SIG-M5 treated with dmso at 0.1 percent for 504 hours (cell line): ENCODE measurements at regions not wholly inside any gene's neighbourhood (a gene's known extent, or its start where the extent isn't known, plus 50 kb on each side); places are given as distances from the start of the nearest gene placed in this dataset.
"Not testable (repeated sequence)": the region's sequence is repeated elsewhere in the genome, so short reads cannot be mapped to it uniquely, and the experiment has no call there.

Experiments used
- DNase-seq: peaks from one replicate; lab custom pipeline; 2025; ENCODE audit not compliant: unreplicated experiment; lab: John Stamatoyannopoulos, UW

GRCh38 chr6:44001318-44002066 is 125.8 kb downstream of the MRPL14 start:
- no peak for DNase-seq

GRCh38 chr6:44000164-44000842 is 126.9 kb downstream of the MRPL14 start:
- peak; percentile 48 for DNase-seq

DNA sequence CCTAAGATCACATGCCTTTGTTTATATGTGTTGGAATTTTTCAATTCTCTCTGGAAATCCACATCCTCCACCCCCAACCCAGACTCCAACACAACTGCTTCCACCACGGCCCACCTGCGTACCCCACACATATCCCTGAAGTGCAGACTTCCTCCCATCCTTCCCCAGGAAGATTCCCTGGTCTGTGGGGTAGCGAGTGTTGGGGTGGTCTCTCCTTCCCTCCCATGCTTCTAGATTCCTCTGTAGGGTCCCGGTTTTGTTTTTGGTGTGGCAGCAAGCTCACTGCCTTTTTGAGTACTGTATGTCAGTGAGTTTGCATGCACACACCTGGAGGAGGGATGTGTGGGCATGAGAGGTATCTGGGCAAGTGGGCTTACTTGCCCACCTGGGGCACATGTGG is 127.6 kb downstream of the MRPL14 start:
- DNase-seq = no peak

DNA sequence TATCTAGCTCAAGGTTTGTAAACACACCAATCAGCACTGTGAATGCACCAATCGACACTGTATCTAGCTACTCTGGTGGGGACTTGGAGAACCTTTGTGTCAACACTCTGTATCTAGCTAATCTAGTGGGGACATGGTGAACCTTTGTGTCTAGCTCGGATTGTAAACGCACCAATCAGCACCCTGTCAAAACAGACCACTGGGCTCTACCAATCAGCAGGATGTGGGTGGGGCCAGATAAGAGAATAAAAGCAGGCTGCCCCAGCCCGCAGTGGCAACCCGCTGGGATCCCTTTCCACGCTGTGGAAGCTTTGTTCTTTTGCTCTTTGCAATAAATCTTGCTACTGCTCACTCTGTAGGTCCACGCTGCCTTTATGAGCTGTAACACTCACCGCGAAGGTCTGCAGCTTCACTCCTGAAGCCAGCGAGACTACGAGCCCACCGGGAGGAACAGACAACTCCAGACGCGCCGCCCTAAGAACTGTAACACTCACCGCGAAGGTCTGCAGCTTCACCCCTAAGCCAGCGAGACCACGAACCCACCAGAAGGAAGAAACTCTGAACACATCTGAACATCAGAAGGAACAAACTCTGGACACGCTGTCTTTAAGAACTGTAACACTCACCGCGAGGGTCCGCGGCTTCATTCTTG is 128.5 kb downstream of the MRPL14 start:
- DNase-seq = not testable (repeated sequence)

- not testable (repeated sequence) for DNase-seq
Observed at GRCh38 chr6:43997990-43998585, 129.2 kb downstream of the MRPL14 start.

DNA sequence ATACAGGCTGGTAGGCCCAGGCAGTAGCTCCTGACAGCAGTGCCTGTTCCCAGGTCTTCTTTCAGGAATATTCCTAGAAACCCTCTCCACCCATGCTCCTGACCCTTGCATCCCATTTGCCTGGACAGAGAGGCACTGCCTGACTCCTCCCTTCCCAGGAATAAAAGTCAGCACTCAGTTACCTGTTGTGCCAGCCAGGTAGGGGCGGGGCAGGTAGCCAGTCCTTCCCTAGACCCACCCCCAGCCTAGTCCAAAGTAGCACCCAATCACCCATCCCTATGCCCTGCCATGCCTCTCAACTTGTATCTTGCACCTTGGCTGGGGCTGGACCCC is 129.9 kb downstream of the MRPL14 start:
- no peak for DNase-seq

GRCh38 chr6:43996618-43997344 is 130.5 kb downstream of the MRPL14 start:
- DNase-seq = no peak

DNA sequence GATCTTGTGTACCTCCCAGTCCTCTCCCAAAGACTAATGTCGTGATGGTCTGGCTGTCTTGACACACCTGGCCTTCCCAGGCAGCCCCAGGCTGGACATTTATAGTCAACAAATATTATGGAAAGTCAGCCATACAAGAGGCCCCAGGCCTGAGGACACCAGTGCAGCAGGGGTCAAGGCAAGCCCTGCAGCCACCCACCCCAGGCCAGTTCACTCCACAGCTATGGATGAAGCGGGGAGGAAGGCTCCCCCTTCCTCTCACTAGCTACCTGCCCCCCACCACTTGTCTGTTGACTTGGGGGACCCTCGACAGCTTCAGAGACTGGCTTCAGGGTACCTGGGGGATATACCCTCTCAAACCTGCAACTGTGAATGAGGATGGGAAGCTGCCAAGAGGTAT is 132.1 kb downstream of the MRPL14 start:
- no peak for DNase-seq

DNA sequence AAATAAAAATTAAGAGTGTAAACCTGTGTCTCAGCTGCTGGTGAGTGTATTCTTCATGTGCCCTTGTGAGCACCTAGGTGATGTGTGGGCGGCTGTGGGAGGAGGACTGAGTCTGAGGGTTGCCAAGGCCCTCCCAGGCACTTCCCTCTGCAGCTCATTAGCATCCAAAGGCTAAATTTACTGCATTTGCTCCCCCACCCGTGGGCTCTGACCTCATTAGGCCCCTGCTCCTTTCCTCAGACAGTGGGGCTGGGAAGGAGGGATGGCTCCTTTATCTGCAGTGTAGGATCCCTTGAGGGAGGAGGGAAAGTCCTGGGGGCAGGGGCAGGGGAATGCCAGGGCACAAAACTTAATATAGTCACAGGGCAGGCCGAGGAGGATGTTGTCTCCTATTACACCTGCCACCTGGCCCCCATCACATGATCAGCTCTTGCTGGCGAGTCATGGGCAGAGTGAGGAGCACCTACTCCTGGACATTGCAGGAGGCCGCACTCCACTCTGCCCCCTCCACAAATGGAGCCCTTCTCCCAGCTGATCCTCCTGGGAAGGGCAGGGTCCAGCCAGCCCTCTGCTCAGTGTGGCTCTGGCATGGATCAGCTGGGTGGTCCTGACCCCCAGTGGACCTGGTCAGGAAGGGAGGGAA is 133.2 kb downstream of the MRPL14 start:
- no peak for DNase-seq

DNA sequence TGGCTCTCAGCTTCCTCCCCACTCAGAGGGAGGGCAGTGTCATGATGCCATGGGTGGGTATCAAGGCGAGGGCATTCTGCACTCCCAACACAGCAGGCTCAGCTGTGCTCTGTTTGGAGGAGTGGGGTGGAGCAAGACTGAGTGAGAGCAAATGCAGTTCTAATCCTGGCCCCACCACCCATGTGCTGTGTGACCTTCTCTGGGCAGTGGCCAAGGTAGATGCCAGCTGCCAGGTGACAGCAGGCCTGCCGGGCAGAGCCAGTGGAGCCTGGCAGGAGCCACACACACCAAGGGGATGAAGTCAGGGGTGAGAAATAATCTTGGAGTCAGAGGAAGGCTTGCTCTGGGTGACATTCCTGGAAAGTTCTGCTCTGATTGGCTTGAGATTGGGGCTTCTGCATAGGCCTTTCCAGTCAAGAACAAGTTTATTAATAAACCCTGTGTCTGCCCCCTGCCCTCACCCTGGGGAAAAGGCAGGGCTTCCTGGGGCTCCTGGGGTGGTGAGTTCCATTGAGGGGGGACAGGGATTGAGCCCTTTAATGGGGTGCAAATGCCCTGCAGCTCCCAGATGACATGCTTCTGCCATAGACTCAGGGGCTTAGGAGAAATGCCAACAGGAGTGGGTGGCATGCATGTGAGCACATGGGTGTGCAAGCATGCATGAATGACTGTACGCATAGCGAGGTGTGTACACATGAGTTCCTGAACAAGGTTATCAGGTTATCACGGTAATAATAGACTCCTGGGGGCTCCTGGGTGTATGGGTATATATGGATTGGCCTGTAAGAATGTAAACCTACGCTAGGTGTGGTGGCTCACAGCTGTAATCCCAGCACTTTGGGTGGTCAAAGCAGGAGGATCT is 134.2 kb downstream of the MRPL14 start:
- DNase-seq = no peak

DNA sequence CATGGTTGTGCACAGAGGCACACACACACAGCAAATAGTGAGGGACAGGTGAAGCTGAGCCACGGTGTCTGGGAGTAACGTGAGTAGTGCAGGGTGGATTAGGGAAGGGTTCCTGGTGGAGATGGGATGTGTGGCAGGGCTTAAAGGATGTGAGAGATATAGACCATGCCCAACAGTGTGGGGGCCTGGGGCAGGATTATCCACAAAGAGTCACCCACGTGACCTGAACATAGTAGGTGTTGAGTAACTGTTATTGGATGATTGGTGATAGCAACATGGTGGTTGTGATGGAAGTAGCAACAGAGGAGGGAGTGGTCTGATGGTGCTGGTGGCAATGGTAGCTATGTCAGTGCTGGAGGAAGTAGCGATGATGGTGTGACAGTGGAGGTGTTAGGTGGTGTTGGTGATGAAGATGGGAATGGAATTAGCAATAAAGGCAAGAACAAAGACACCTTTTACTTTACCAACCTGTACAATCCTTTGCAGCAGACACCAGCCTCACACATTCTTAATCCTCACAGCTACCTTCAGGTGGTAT is 135.1 kb downstream of the MRPL14 start:
- no peak for DNase-seq

- no peak for DNase-seq
Observed at GRCh38 chr6:43990627-43991619, 136.3 kb downstream of the MRPL14 start.

- DNase-seq = no peak
Observed at GRCh38 chr6:43990275-43990626, 137.0 kb downstream of the MRPL14 start.

DNA sequence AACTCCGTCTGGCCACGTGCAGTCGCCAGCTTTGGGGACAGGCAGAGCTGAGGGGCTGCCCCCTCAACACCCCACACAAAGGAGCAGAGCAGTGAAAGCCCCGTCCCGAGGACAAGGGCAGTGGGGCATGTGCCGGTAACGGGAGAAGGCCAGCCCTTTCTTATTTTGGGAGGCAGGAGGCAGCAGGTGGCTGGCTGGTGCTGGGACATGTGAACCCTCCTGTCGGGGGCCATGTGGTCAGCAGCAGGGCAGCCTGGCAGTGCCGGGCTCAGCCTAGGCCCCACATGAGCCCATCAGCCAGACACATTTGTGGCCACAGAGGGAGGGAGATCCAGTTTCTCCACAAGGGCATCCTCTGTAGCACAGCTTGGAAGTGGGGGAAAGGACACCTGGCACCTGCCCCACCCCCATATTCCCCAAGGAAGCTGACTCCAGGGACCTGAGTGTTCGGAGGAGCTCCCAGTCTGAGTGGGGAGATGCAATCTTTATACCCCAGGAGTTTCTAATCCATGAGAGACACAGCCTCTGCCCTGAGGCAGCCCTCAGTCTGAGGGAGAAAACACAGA is 137.6 kb downstream of the MRPL14 start:
- no peak for DNase-seq

DNA sequence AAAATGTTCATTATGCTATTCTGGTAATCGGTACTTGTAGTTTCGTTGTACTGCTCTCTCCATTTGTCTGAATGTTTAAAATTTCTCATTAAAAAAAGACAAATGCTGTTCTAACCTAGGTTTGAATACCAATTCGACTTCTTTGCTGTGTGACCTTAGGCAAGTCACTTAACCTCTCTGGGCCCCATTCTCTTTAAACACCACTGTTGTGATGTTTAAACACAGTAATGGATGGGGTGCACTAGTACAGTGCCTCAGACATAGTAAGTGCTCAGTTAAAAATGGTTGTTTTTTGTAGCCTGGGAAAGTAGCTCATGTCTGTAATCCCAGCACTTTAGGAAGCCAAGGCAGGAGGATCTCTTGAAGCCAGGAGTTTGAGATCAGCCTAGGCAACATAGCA is 138.5 kb downstream of the MRPL14 start:
- DNase-seq = no peak

DNA sequence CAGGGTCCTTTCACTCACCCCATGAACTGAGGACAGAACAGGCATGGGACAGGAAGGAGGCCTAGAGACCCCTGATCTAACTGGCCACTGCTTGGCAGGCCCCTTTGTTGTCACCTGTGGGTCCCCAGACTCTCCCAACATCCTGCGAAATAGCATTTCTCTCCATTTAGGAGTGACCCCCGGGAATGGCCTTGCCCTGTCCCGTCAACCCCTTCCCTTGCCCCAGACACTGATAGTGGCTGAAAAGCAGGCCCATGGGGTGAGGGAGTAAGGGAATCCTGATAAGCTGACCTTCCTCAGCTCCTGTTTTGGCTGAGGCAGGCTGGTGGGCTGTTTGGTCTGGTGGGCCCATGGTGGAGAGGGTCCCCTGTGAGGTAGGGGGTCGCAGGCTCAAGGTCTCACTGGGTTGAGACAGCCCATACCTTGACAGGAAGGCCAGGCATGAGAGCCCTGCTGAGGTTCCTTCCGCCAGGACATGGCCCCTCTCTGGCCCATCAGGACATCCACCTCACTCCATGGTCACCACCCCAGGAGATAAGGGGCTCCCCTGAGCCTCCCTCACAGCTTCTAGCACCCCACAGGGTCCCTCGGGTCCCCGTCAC is 139.3 kb downstream of the MRPL14 start:
- DNase-seq = no peak

DNA sequence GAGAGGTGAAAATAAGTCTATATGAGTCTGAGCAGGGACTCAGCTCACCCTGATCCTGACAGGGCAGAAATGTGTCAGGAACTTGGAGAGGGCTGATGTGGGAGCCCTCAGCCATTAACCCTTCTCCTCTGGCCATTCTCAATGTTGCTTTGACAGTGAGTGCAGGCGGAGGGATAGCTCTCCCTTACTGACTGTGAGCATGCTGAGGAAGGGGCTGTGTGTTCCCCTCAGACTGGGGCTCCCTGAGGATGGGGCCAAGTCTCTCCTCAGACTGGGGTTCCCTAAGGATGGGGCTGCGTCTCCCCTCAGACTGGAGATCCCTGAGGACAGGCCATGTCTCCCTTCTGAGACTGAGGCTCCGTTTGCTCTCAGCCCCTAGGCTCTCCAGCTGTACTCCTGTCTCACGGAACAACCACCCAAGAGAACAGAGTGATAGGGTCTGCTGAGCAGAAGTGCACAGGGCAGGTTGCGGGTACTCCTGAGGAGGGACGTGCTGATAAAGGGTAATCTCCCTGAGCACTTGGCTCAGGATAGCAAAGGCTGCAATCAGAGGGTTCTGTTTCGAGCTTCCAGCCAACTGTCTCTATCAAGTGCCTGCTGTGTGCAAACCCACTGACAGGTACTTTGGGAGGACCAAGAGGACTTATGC is 141.0 kb downstream of the MRPL14 start:
- DNase-seq = no peak
